DOHH2 (cell line): ENCODE measurements at regions not wholly inside any gene's neighbourhood (a gene's known extent, or its start where the extent isn't known, plus 50 kb on each side); places are given as distances from the start of the nearest gene placed in this dataset.

Experiments used
- H3F3A ChIP-seq: fragments of 200-600 bp; sonication (generic), shearing (Covaris generic); 2 replicates; pipeline ENCODE4 v1.6.0; 2016; ENCODE audit warnings: antibody characterized with exemption, mild to moderate bottlenecking; ENCODE audit not compliant: control insufficient read depth, insufficient read depth
- H3K27ac ChIP-seq: fragments of 200-600 bp; sonication (generic); 2 replicates; pipeline ENCODE4 v1.5.1; 2014; ENCODE audit warnings: low read depth, mild to moderate bottlenecking, low read length, moderate library complexity
- H3K27me3 ChIP-seq: fragments of 200-600 bp; sonication (generic); 2 replicates; pipeline ENCODE4 v1.6.1; 2014; ENCODE audit warnings: mild to moderate bottlenecking, low read length, mixed read lengths; ENCODE audit not compliant: control insufficient read depth
- H3K36me3 ChIP-seq: fragments of 200-600 bp; sonication (generic); 2 replicates; pipeline ENCODE4 v1.6.1; 2014; ENCODE audit warnings: mild to moderate bottlenecking, low read length, moderate library complexity, mixed read lengths; ENCODE audit not compliant: control insufficient read depth
- H3K4me1 ChIP-seq: fragments of 200-600 bp; sonication (generic); 2 replicates; pipeline ENCODE4 v1.6.1; 2014; ENCODE audit warnings: mild to moderate bottlenecking, low read length, mixed read lengths; ENCODE audit not compliant: control insufficient read depth
- H3K4me2 ChIP-seq: fragments of 200-600 bp; sonication (generic); 2 replicates; pipeline ENCODE4 v1.6.0; 2014; ENCODE audit warnings: mild to moderate bottlenecking, low read length, moderate library complexity
- H3K4me3 ChIP-seq: fragments of 200-600 bp; sonication (generic); 2 replicates; pipeline ENCODE4 v1.5.1; 2014; ENCODE audit warnings: mild to moderate bottlenecking, low read length, mixed read lengths
- H3K79me2 ChIP-seq: fragments of 200-600 bp; sonication (generic); 2 replicates; pipeline ENCODE4 v1.6.1; 2014; ENCODE audit warnings: mild to moderate bottlenecking, low read length, mixed read lengths; ENCODE audit not compliant: control insufficient read depth
- H3K9me2 ChIP-seq: fragments of 200-600 bp; sonication (generic); replicated peaks from 2 replicates; pipeline ENCODE4 v1.6.1; 2014; ENCODE audit warnings: mild to moderate bottlenecking, low read length, mixed read lengths; ENCODE audit not compliant: control insufficient read depth
- H3K9me3 ChIP-seq: fragments of 200-600 bp; sonication (generic); 2 replicates; pipeline ENCODE4 v1.6.1; 2014; ENCODE audit warnings: antibody characterized with exemption, low read length, mixed read lengths; ENCODE audit not compliant: control insufficient read depth, insufficient read depth
- H4K20me1 ChIP-seq: fragments of 200-600 bp; sonication (generic); 2 replicates; pipeline ENCODE4 v1.6.0; 2014; ENCODE audit warnings: low read depth, mild to moderate bottlenecking, antibody characterized with exemption, low read length, moderate library complexity; ENCODE audit not compliant: control insufficient read depth, insufficient read depth
- EZH2phosphoT487 ChIP-seq: fragments of 200-600 bp; sonication (generic); IDR thresholded peaks from 2 replicates; pipeline ENCODE4 v1.6.1; 2017; ENCODE audit warnings: borderline replicate concordance, mild to moderate bottlenecking, antibody characterized with exemption, low read length, moderate library complexity, mixed read lengths
- TF ChIP-seq, protein P1 (sequence below): fragments of 200-600 bp; sonication (generic); IDR thresholded peaks from one replicate; pipeline ENCODE4 v1.5.1; 2014; ENCODE audit warnings: antibody characterized with exemption, mild to moderate bottlenecking, low read depth, low read length; ENCODE audit not compliant: poor library complexity, severe bottlenecking

DNA sequence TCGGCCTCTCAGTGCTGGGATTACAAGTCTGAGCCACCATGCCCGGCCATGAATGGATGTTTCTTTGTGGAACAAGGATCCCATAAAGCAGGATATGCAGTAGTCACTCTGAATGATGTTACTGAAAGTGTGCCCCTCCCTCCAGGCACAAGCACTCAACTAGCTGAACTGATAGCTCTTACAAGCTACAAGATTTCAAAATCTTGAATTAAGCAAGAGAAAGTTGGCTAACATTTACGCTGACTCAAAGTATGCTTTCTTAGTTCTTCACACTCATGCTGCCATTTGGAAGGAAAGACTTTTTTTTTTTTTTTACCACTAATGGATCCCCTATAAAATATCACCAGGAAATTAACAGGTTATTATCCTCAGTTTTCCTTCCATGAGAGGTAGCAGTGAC lies 549.0 kb upstream of the PKDCC start:
- no peaks in the 10 kb centered on the region for H3K27me3 ChIP-seq
- H4K20me1 ChIP-seq: no peaks in the 10 kb centered on the region
- no peaks in the 10 kb centered on the region for H3K9me2 ChIP-seq
- H3K9me3 ChIP-seq: peaks cover 40% of the 10 kb centered on the region
- H3K79me2 ChIP-seq: no peaks in the 10 kb centered on the region
- no peak overlapping the region for H3K4me3 ChIP-seq
- no peaks in the 10 kb centered on the region for H3K4me1 ChIP-seq
- no peak overlapping the region for H3K27ac ChIP-seq
- H3F3A ChIP-seq: no peaks in the 10 kb centered on the region
- H3K4me2 ChIP-seq: no peak overlapping the region
- no peak for TF ChIP-seq EZH2phosphoT487
- no peaks in the 10 kb centered on the region for H3K36me3 ChIP-seq

DNA sequence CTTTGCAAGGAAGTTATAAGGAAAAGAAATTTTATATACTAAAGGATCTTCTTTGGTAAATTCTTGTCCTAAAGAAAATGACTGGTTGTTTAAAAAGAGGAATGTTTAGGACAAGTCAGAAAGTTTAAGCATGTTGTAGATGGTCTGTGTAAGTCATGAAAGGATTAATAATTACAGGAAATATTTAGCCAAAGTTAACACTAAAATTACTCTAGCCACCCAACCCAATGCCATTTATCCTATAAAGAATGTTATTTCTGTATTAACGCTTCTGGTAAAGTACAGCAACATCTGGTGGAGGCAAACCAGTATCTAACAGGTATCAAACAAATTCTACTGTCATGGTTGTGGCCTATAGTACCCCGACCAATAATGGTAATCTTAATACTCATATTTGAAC lies 546.9 kb upstream of the PKDCC start:
- Histone ChIP-seq H3K4me1 (no peaks in the 10 kb centered on the region), H3K4me3 (no peak overlapping the region), H3K4me2 (no peak overlapping the region), H3K27ac (no peak overlapping the region), H3K36me3 (no peaks in the 10 kb centered on the region), H3K79me2 (no peaks in the 10 kb centered on the region), H3K27me3 (no peaks in the 10 kb centered on the region), H3K9me2 (no peaks in the 10 kb centered on the region), H3K9me3 (peaks cover 20% of the 10 kb centered on the region; the same call in 1 of the 2 replicates), H3F3A (no peaks in the 10 kb centered on the region), H4K20me1 (no peaks in the 10 kb centered on the region)
- TF ChIP-seq EZH2phosphoT487: no peak
- TF ChIP-seq, protein P1, sequence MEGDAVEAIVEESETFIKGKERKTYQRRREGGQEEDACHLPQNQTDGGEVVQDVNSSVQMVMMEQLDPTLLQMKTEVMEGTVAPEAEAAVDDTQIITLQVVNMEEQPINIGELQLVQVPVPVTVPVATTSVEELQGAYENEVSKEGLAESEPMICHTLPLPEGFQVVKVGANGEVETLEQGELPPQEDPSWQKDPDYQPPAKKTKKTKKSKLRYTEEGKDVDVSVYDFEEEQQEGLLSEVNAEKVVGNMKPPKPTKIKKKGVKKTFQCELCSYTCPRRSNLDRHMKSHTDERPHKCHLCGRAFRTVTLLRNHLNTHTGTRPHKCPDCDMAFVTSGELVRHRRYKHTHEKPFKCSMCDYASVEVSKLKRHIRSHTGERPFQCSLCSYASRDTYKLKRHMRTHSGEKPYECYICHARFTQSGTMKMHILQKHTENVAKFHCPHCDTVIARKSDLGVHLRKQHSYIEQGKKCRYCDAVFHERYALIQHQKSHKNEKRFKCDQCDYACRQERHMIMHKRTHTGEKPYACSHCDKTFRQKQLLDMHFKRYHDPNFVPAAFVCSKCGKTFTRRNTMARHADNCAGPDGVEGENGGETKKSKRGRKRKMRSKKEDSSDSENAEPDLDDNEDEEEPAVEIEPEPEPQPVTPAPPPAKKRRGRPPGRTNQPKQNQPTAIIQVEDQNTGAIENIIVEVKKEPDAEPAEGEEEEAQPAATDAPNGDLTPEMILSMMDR: no peak

DNA sequence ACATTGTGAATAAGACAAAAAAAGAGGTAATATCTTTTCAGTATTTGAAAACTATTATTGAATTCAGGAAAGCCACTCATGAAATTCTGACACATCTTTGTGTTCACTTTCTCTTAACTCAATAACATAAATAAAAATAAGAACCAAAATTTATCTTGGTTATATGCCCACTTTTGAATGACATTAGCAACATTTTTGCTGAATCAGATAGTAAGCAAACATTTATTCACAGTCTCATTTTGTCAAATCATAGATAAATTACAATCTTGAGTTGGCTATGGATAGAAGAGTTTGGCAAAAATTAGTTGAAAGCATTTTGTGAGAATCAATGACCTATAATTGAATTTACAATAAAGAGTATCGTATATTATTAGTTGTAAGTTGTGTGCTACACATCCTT lies 545.1 kb upstream of the PKDCC start:
- no peaks in the 10 kb centered on the region for H3K4me1 ChIP-seq
- no peaks in the 10 kb centered on the region for H4K20me1 ChIP-seq
- no peaks in the 10 kb centered on the region for H3K27me3 ChIP-seq
- no peak overlapping the region for H3K27ac ChIP-seq
- peaks cover 10% of the 10 kb centered on the region; the same call in 1 of the 2 replicates for H3K9me3 ChIP-seq
- TF ChIP-seq, protein P1: no peak
- no peak for TF ChIP-seq EZH2phosphoT487
- H3K36me3 ChIP-seq: no peaks in the 10 kb centered on the region
- no peaks in the 10 kb centered on the region for H3K79me2 ChIP-seq
- H3K4me3 ChIP-seq: no peak overlapping the region
- no peaks in the 10 kb centered on the region for H3K9me2 ChIP-seq
- no peaks in the 10 kb centered on the region for H3F3A ChIP-seq
- H3K4me2 ChIP-seq: no peak overlapping the region

DNA sequence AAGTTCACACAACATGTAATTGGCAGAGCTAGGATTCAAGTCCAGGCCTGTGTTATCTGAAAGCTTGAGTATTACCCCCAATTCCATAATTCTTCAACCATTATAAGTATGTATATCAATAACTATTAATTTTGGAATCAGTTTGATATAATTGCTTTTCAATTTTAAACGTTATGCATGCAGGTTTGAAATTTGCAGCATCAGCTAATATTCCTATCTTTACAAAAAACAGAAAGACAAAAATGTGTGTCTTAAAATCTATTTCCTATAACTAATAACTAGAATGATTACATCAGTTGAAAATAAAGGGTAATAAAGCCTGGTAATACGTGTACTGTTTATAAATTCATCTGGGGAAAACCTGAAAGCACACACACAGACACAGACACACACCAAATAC lies 543.3 kb upstream of the PKDCC start:
- no peaks in the 10 kb centered on the region for H4K20me1 ChIP-seq

More for the DNA sequence above, 543.3 kb upstream of the PKDCC start:
- Histone ChIP-seq H3F3A (no peaks in the 10 kb centered on the region), H3K9me3 (peaks cover 10% of the 10 kb centered on the region; the same call in 1 of the 2 replicates), H3K4me1 (no peaks in the 10 kb centered on the region), H3K4me3 (no peak overlapping the region), H3K27ac (no peak overlapping the region), H3K36me3 (no peaks in the 10 kb centered on the region), H3K79me2 (no peaks in the 10 kb centered on the region), H3K27me3 (no peaks in the 10 kb centered on the region), H3K4me2 (no peak overlapping the region), H3K9me2 (no peaks in the 10 kb centered on the region)
- TF ChIP-seq, protein P1: no peak
- TF ChIP-seq EZH2phosphoT487: no peak
